IMR-90 (cell line): ENCODE measurements at regions not wholly inside any gene's neighbourhood (a gene's known extent, or its start where the extent isn't known, plus 50 kb on each side); places are given as distances from the start of the nearest gene placed in this dataset.

Experiments
- ATAC-seq: fragments of 200-7000 bp; cut with Tn5 transposase; 2 replicates; pipeline ENCODE4 v1.9.1; 2020; ENCODE audit warnings: low read depth, mild to moderate bottlenecking, moderate library complexity
- BruUV-seq: library from RNA; stranded (reverse); fragments of 400-500 nt; replicated peaks from 2 replicates; lab custom pipeline; 2021; lab: Mats Ljungman, UMichigan
- CTCF ChIA-PET: fragments of 300-600 bp; formaldehyde crosslinking; extraction: SDS; loops from one replicate; lab custom pipeline; 2021; ENCODE audit warnings: antibody characterized with exemption; lab: Yijun Ruan, JAX
- POLR2A ChIA-PET: fragments of 300-600 bp; sonication (Branson Sonifier 250); formaldehyde crosslinking; loops from one replicate; lab custom pipeline; 2022; ENCODE audit warnings: antibody characterized with exemption; ENCODE audit not compliant: unreplicated experiment; lab: Charles Lee
- DNase-seq: peaks from one replicate; pipeline ENCODE4 v3.0.0; 2013
- H2AFZ ChIP-seq: replicated peaks from 2 replicates; pipeline ENCODE3; 2013; ENCODE audit warnings: low read length, mild to moderate bottlenecking; ENCODE audit not compliant: poor library complexity
- H2AK5ac ChIP-seq: 2 replicates; pipeline ENCODE4 v1.6.1; 2013; ENCODE audit warnings: low read depth, low read length, inconsistent platforms
- H2AK9ac ChIP-seq: replicated peaks from 2 replicates; pipeline ENCODE3; 2013; ENCODE audit warnings: mild to moderate bottlenecking, low read depth, low read length, moderate library complexity; ENCODE audit not compliant: poor library complexity
- H2BK120ac ChIP-seq: 2 replicates; pipeline ENCODE4 v1.6.1; 2013; ENCODE audit warnings: low read depth, low read length, inconsistent platforms
- H2BK15ac ChIP-seq: 3 replicates; pipeline ENCODE4 v1.6.1; 2013; ENCODE audit warnings: low read depth, low read length, inconsistent platforms
- H2BK20ac ChIP-seq: 2 replicates; pipeline ENCODE4 v1.6.1; 2013; ENCODE audit warnings: low read depth, mild to moderate bottlenecking, inconsistent platforms, low read length, moderate library complexity
- H2BK5ac ChIP-seq: 2 replicates; pipeline ENCODE4 v1.6.1; 2013; ENCODE audit warnings: mild to moderate bottlenecking, low read depth, low read length, inconsistent platforms; ENCODE audit not compliant: poor library complexity, severe bottlenecking
- H3K14ac ChIP-seq: replicated peaks from 2 replicates; pipeline ENCODE4 v1.6.1; 2013; ENCODE audit warnings: low read depth, low read length, inconsistent platforms
- H3K18ac ChIP-seq: 2 replicates; pipeline ENCODE4 v1.6.1; 2013; ENCODE audit warnings: low read depth, low read length, control low read depth
- H3K23ac ChIP-seq: 2 replicates; pipeline ENCODE4 v1.6.1; 2013; ENCODE audit warnings: low read depth, low read length, inconsistent platforms
- H3K27ac ChIP-seq: 2 replicates; pipeline ENCODE4 v1.5.1; 2013; ENCODE audit warnings: mild to moderate bottlenecking, control low read depth, low read length; ENCODE audit not compliant: insufficient read depth
- H3K27me3 ChIP-seq: 2 replicates; pipeline ENCODE4 v1.6.1; 2013; ENCODE audit warnings: low read length; ENCODE audit not compliant: control insufficient read depth, insufficient read depth
- H3K36me3 ChIP-seq: 2 replicates; pipeline ENCODE4 v1.6.1; 2013; ENCODE audit warnings: low read length, mixed read lengths; ENCODE audit not compliant: control insufficient read depth, insufficient read depth
- H3K4ac ChIP-seq: 2 replicates; pipeline ENCODE4 v1.6.1; 2013; ENCODE audit warnings: low read depth, low read length, inconsistent platforms
- H3K4me1 ChIP-seq: 2 replicates; pipeline ENCODE4 v1.6.1; 2013; ENCODE audit warnings: low read length, mixed read lengths; ENCODE audit not compliant: control insufficient read depth, insufficient read depth
- H3K4me2 ChIP-seq: 2 replicates; pipeline ENCODE4 v1.6.1; 2013; ENCODE audit warnings: low read depth, mild to moderate bottlenecking, control low read depth, low read length, moderate library complexity
- H3K4me3 ChIP-seq: 2 replicates; pipeline ENCODE4 v1.5.1; 2013; ENCODE audit warnings: low read depth, mild to moderate bottlenecking, control low read depth, low read length, moderate library complexity; ENCODE audit not compliant: insufficient read depth
- H3K56ac ChIP-seq: 2 replicates; pipeline ENCODE4 v1.6.1; 2013; ENCODE audit warnings: low read length, inconsistent platforms; ENCODE audit not compliant: insufficient read depth; ENCODE audit errors: extremely low read depth
- H3K79me1 ChIP-seq, 2 experiments: 2 replicates each; pipeline ENCODE4 v1.6.1; 2013; ENCODE audit warnings: low read length in 2 of 2, inconsistent platforms in 1 of 2, low read depth in 1 of 2
- H3K9ac ChIP-seq: 2 replicates; pipeline ENCODE4 v1.6.1; 2013; ENCODE audit warnings: low read depth, low read length, control low read depth
- H3K9me1 ChIP-seq: 2 replicates; pipeline ENCODE4 v1.6.1; 2013; ENCODE audit warnings: low read length, inconsistent platforms; ENCODE audit not compliant: insufficient read depth
- H3K9me3 ChIP-seq: 2 replicates; pipeline ENCODE4 v1.6.1; 2013; ENCODE audit warnings: low read length; ENCODE audit not compliant: control insufficient read depth, insufficient read depth
- H4K20me1 ChIP-seq: 2 replicates; pipeline ENCODE4 v1.6.1; 2013; ENCODE audit warnings: low read length, inconsistent platforms; ENCODE audit not compliant: insufficient read depth
- H4K5ac ChIP-seq: 2 replicates; pipeline ENCODE4 v1.6.1; 2013; ENCODE audit warnings: mild to moderate bottlenecking, low read depth, low read length, control low read depth
- H4K8ac ChIP-seq, 2 experiments: 2 replicates each; pipeline ENCODE4 v1.6.1; 2013; ENCODE audit warnings: low read depth in 2 of 2, low read length in 2 of 2, control low read depth in 1 of 2, inconsistent platforms in 1 of 2
- H4K91ac ChIP-seq: 2 replicates; pipeline ENCODE4 v1.6.1; 2013; ENCODE audit warnings: low read depth, low read length, inconsistent platforms; ENCODE audit not compliant: insufficient read depth
- BHLHE40 ChIP-seq: fragments of 150-350 bp; IDR thresholded peaks from 2 replicates; pipeline ENCODE4 v1.6.1; 2016; ENCODE audit warnings: mild to moderate bottlenecking, low read depth, low read length
- CEBPB ChIP-seq: IDR thresholded peaks from 2 replicates; pipeline ENCODE4 v1.6.1; 2012; ENCODE audit warnings: low read depth, low read length, improper control_type of control experiment
- CHD1 ChIP-seq: IDR thresholded peaks from 2 replicates; pipeline ENCODE4 v1.6.1; 2012; ENCODE audit warnings: low read depth, low read length, improper control_type of control experiment
- CTCF ChIP-seq: conservative IDR thresholded peaks from 2 replicates; pipeline ENCODE4 v1.5.1; 2012; ENCODE audit warnings: mild to moderate bottlenecking, low read depth, low read length, improper control_type of control experiment
- FOS ChIP-seq: fragments of 150-350 bp; IDR thresholded peaks from 2 replicates; pipeline ENCODE4 v1.6.1; 2016; ENCODE audit warnings: low read depth, low read length
- MAFK ChIP-seq: IDR thresholded peaks from 2 replicates; pipeline ENCODE4 v1.6.1; 2012; ENCODE audit warnings: low read depth, low read length, improper control_type of control experiment
- MAZ ChIP-seq: IDR thresholded peaks from 2 replicates; pipeline ENCODE4 v1.6.1; 2012; ENCODE audit warnings: low read depth, mild to moderate bottlenecking, low read length, improper control_type of control experiment, moderate library complexity, borderline replicate concordance
- MXI1 ChIP-seq: IDR thresholded peaks from 2 replicates; pipeline ENCODE4 v1.6.1; 2012; ENCODE audit warnings: low read depth, mild to moderate bottlenecking, low read length, moderate library complexity, borderline replicate concordance
- NFE2L2 ChIP-seq: fragments of 150-350 bp; IDR thresholded peaks from 2 replicates; pipeline ENCODE4 v1.6.1; 2016; ENCODE audit warnings: low read depth, mild to moderate bottlenecking, low read length
- POLR2A ChIP-seq: IDR thresholded peaks from 2 replicates; pipeline ENCODE4 v1.6.1; 2012; ENCODE audit warnings: mild to moderate bottlenecking, low read depth, low read length
- RAD21 ChIP-seq: IDR thresholded peaks from 2 replicates; pipeline ENCODE4 v1.6.1; 2012; ENCODE audit warnings: low read length, improper control_type of control experiment
- RCOR1 ChIP-seq: IDR thresholded peaks from 2 replicates; pipeline ENCODE4 v1.6.1; 2012; ENCODE audit warnings: mild to moderate bottlenecking, low read length, improper control_type of control experiment; ENCODE audit not compliant: insufficient replicate concordance
- RFX5 ChIP-seq: IDR thresholded peaks from 2 replicates; pipeline ENCODE4 v1.8.0; 2012; ENCODE audit warnings: low read depth, mild to moderate bottlenecking, low read length, moderate library complexity
- SMC3 ChIP-seq: fragments of 150-350 bp; IDR thresholded peaks from 2 replicates; pipeline ENCODE4 v1.6.1; 2016; ENCODE audit warnings: low read depth, mild to moderate bottlenecking, antibody characterized with exemption, low read length, moderate library complexity
- WGBS, 2 experiments: methylation state at CpG; one replicate each; pipeline versions ENCODE4 v1.1.5 to v1.1.7; 2013; ENCODE audit warnings: missing lambda C conversion rate in 2 of 2; ENCODE audit not compliant: insufficient read length in 1 of 2; ENCODE audit errors: extremely low coverage in 2 of 2; 5-methylcytosine and 5-hydroxymethylcytosine counted together
- dilution Hi-C: fragments of 300-500 bp; cut with HindIII; formaldehyde crosslinking; loops from one replicate; pipeline ENCODE4 v1.14.3; 2018; ENCODE audit warnings: low sequenced_read_pairs; ENCODE audit not compliant: unreplicated experiment
- in situ Hi-C: fragments of 300-500 bp; cut with MboI; formaldehyde crosslinking; loops from 3 replicates; pipeline ENCODE4 v1.14.3; 2019; ENCODE audit warnings: low sequenced_read_pairs, inconsistent platforms, mixed read lengths
- intact Hi-C: fragments of 100-400 bp; cut with micrococcal nuclease; formaldehyde crosslinking; loops from 2 replicates; pipeline ENCODE4 v1.10.0; 2022
- TF ChIP-seq, protein P1 (sequence below): fragments of 150-350 bp; IDR thresholded peaks from 2 replicates; pipeline ENCODE4 v1.6.1; 2017; ENCODE audit warnings: mild to moderate bottlenecking, antibody characterized with exemption, low read length, low read depth
- TF ChIP-seq, protein P2 (sequence below): fragments of 150-350 bp; IDR thresholded peaks from 2 replicates; pipeline ENCODE4 v1.6.1; 2016; ENCODE audit warnings: low read depth, mild to moderate bottlenecking, low read length, moderate library complexity, borderline replicate concordance

- in situ Hi-C loops: no loop called here
- CTCF ChIA-PET: no interaction called here
- no TSS peak for BruUV-seq
Measured at GRCh38 chr11:39327302-39327701, 2132.2 kb downstream of the LRRC4C start.

More at GRCh38 chr11:39327302-39327701, 2132.2 kb downstream of the LRRC4C start:
- Histone ChIP-seq H3K4ac (no peak overlapping the region), H3K14ac (no peak overlapping the region), H3K27me3 (no peaks in the 10 kb centered on the region), H3K79me1 (no peaks in the 10 kb centered on the region), H4K20me1 (no peaks in the 10 kb centered on the region), H4K5ac (no peak overlapping the region), H3K9ac (no peak overlapping the region), H3K56ac (no peak overlapping the region), H2BK15ac (no peak overlapping the region), H3K23ac (no peak overlapping the region), H2BK5ac (no peak overlapping the region), H3K9me1 (no peaks in the 10 kb centered on the region), H3K4me1 (no peaks in the 10 kb centered on the region), H4K91ac (no peak overlapping the region), H2BK20ac (no peak overlapping the region), H3K18ac (no peak overlapping the region), H3K4me2 (no peak overlapping the region), H4K8ac (no peak overlapping the region), H2AK9ac (no peak overlapping the region), H3K9me3 (peaks cover 4% of the 10 kb centered on the region), H2BK120ac (no peak overlapping the region), H2AFZ (no peak overlapping the region), H2AK5ac (no peak overlapping the region), H3K4me3 (no peak overlapping the region), H3K27ac (no peak overlapping the region), H3K36me3 (no peaks in the 10 kb centered on the region)
- intact Hi-C loops (no loop called here), dilution Hi-C loops (no loop called here)
- WGBS, 2 experiments: 33% methylated on average over 3 of the region's 6 CpGs; no CpG with 5 or more reads in 1 of the 2 experiments
- no peak for DNase-seq
- TF ChIP-seq FOS (no peak), MAFK (no peak), MXI1 (no peak), POLR2A (no peak), RFX5 (no peak), MAZ (no peak), NFE2L2 (no peak), SMC3 (no peak), RAD21 (no peak), CEBPB (no peak), CHD1 (no peak), BHLHE40 (no peak), CTCF (no peak), RCOR1 (no peak)
- TF ChIP-seq, protein P1, sequence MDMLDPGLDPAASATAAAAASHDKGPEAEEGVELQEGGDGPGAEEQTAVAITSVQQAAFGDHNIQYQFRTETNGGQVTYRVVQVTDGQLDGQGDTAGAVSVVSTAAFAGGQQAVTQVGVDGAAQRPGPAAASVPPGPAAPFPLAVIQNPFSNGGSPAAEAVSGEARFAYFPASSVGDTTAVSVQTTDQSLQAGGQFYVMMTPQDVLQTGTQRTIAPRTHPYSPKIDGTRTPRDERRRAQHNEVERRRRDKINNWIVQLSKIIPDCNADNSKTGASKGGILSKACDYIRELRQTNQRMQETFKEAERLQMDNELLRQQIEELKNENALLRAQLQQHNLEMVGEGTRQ: no peak
- TF ChIP-seq, protein P2, sequence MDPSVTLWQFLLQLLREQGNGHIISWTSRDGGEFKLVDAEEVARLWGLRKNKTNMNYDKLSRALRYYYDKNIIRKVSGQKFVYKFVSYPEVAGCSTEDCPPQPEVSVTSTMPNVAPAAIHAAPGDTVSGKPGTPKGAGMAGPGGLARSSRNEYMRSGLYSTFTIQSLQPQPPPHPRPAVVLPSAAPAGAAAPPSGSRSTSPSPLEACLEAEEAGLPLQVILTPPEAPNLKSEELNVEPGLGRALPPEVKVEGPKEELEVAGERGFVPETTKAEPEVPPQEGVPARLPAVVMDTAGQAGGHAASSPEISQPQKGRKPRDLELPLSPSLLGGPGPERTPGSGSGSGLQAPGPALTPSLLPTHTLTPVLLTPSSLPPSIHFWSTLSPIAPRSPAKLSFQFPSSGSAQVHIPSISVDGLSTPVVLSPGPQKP: no peak
- POLR2A ChIA-PET: no interaction called here
- no peak for ATAC-seq
